ENCODE measurements at regions not wholly inside any gene's neighbourhood (a gene's known extent, or its start where the extent isn't known, plus 50 kb on each side); places are given as distances from the start of the nearest gene placed in this dataset.
"Not testable (repeated sequence)": the region's sequence is repeated elsewhere in the genome, so short reads cannot be mapped to it uniquely, and the experiment has no call there.

DNA sequence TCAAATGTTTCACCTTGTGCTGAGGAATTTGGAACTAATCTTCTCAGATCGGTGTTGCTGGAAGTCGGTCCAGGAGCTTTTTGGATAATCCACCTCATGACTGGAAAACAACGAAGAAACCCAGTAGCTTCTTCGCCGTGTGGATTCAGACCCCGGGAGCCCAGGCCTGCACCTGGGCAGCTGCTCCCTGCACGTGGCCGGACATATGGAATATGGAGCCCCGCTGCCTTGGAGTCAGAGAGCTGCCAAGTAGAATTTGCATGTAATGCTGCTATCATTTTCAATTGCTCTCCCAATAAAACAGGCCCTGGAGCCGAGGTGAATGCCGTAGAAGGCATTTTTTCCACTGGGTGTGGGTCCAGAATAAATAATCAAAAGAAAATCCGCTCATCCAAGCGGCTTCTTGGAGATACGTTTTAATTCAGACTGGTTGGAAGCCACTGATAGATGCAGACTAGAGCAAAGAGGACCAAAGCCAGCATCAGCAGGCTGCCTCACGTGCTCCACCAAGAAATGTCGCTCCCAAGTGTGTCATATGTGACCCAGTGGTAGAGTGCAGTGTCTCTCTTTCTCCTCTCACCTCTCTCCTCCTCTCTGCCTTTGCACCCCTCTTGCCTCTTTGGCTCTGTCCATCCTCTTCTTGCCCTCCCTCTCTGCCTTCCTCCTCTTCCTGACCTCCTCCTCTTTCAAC is 115.3 kb downstream of the ZNF664 start:
- no peak for FAIRE-seq

DNA sequence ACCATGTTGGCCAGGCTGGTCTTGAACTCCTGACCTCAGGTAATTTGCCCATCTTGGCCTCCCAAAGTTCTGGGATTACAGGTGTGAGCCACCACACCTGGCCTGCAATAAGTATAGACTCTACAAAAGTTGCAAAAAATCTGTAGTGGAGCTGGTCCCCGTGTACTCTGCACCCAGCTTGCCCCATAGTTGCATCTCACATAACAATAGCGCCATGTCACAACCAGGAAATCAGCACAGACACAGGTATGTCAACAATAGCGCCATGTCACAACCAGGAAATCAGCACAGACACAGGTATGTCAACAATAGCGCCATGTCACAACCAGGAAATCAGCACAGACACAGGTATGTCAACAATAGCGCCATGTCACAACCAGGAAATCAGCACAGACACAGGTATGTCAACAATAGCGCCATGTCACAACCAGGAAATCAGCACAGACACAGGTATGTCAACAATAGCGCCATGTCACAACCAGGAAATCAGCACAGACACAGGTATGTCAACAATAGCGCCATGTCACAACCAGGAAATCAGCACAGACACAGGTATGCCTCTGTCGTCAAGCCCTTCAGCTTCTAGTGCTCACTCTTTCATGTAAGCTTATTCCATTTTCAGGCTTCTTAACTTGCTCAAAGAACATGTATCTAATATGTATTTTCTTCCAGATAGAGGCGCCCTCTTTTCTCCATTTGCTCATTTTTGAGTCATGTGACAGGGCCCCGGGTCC is 116.3 kb downstream of the ZNF664 start:
- H4K20me1 ChIP-seq (replicated peaks; ENCODE audit: control insufficient read depth, insufficient read depth, low read length); CTCF ChIA-PET (ENCODE audit: low intra/inter-chr PET ratio): not testable (repeated sequence)

More for the DNA sequence above, 115.3 kb downstream of the ZNF664 start:
- no peak for TF ChIP-seq KLF10 (CRISPR knock-in tag; IDR thresholded peaks at IDR 0.05)
- TF ChIP-seq RCOR1 (IDR thresholded peaks at IDR 0.05; ENCODE audit: borderline replicate concordance in 1 of 2, low read depth in 2 of 2, low read length in 2 of 2) = no peak
- no peak for TF ChIP-seq CREM (IDR thresholded peaks at IDR 0.05; ENCODE audit: low read depth)
- no peak for TF ChIP-seq POLR3A (IDR thresholded peaks at IDR 0.05; ENCODE audit: borderline replicate concordance, extremely low read depth, insufficient read depth, insufficient read length)
- no peak for TF ChIP-seq ZNF217 (CRISPR knock-in tag; IDR thresholded peaks at IDR 0.05)
- TF ChIP-seq FOSL1 (tag; conservative IDR thresholded peaks at IDR 0.05) = no peak
- no peak for TF ChIP-seq PTBP1 (IDR thresholded peaks at IDR 0.05; ENCODE audit: low read depth, low read length)
- TF ChIP-seq GABPB1 (CRISPR knock-in tag; IDR thresholded peaks at IDR 0.05) = no peak
- Histone ChIP-seq H3K4me1 (replicated peaks in 1 of 2; ENCODE audit: control insufficient read depth in 2 of 2, insufficient read depth in 2 of 2, low read length in 2 of 2) (peaks cover 0 to 2% of the 10 kb centered on the region in 2 experiments; a peak in 1 of 5 replicates), H3K79me2 (ENCODE audit: control insufficient read depth, insufficient read depth, low read length) (no peaks in the 10 kb centered on the region), H3K4me3 (no peak overlapping the region), H3K36me3 (ENCODE audit: control insufficient read depth, insufficient read depth, low read length) (no peaks in the 10 kb centered on the region), H3K9me1 (ENCODE audit: control insufficient read depth, insufficient read depth, low read length) (no peaks in the 10 kb centered on the region), H3K27ac (ENCODE audit: extremely low read depth, low read depth, low read length) (no peak overlapping the region), H3K4me2 (ENCODE audit: insufficient read depth, low read length) (no peak overlapping the region), H3K9me3 (replicated peaks; ENCODE audit: control insufficient read depth, insufficient read depth, low read depth, low read length) (peaks cover 3% of the 10 kb centered on the region; the same call in 1 of the 2 replicates), H2AFZ (ENCODE audit: low read depth, low read length) (no peak overlapping the region), H3K27me3 (ENCODE audit: control insufficient read depth in 2 of 2, insufficient read depth in 2 of 2, low read length in 2 of 2) (peaks cover 25 to 63% of the 10 kb centered on the region in 2 experiments), H4K20me1 (replicated peaks; ENCODE audit: control insufficient read depth, insufficient read depth, low read length) (no peaks in the 10 kb centered on the region), H3K9ac (ENCODE audit: insufficient read depth in 1 of 2, low read depth in 2 of 2, low read length in 2 of 2) (no peak overlapping the region)
- no TSS peak for BruUV-seq (replicated peaks)
- CTCF ChIA-PET (ENCODE audit: low intra/inter-chr PET ratio) = no interaction called here
- POLR2A ChIA-PET = no interaction called here
- 5% methylated on average over 16 of the region's 16 CpGs for WGBS (ENCODE audit: insufficient coverage, low coverage, missing lambda C conversion rate)
- ATAC-seq (no peak), DNase-seq (ENCODE audit: extremely low read depth in 1 of 4, low spot score in 3 of 4) (no peak)
- intact Hi-C loops (cut with micrococcal nuclease) (no loop called here), in situ Hi-C loops (cut with MboI) (no loop called here)

More for the DNA sequence above, 116.3 kb downstream of the ZNF664 start:
- in situ Hi-C loops (cut with MboI); intact Hi-C loops (cut with micrococcal nuclease); H3K27ac ChIP-seq (ENCODE audit: extremely low read depth, low read depth, low read length); H3K9ac ChIP-seq (ENCODE audit: insufficient read depth in 1 of 2, low read depth in 2 of 2, low read length in 2 of 2); BruUV-seq (replicated peaks); H3K36me3 ChIP-seq (ENCODE audit: control insufficient read depth, insufficient read depth, low read length); H3K4me1 ChIP-seq (replicated peaks in 1 of 2; ENCODE audit: control insufficient read depth in 2 of 2, insufficient read depth in 2 of 2, low read length in 2 of 2); FAIRE-seq; H3K9me1 ChIP-seq (ENCODE audit: control insufficient read depth, insufficient read depth, low read length); H3K79me2 ChIP-seq (ENCODE audit: control insufficient read depth, insufficient read depth, low read length); DNase-seq (ENCODE audit: extremely low read depth in 1 of 4, low spot score in 3 of 4); H2AFZ ChIP-seq (ENCODE audit: low read depth, low read length); H3K4me2 ChIP-seq (ENCODE audit: insufficient read depth, low read length); H3K9me3 ChIP-seq (replicated peaks; ENCODE audit: control insufficient read depth, insufficient read depth, low read depth, low read length); H3K4me3 ChIP-seq; ATAC-seq: not testable (repeated sequence)
- 2% methylated on average over 6 of the region's 11 CpGs for WGBS (ENCODE audit: insufficient coverage, low coverage, missing lambda C conversion rate)
- POLR2A ChIA-PET = interaction anchor here (1.4 kb wide), 1 partner anchor 192 kb away, joined by 5 read pairs; no protein-coding TSS in a partner anchor
- peaks cover 25 to 58% of the 10 kb centered on the region in 2 experiments for H3K27me3 ChIP-seq (ENCODE audit: control insufficient read depth in 2 of 2, insufficient read depth in 2 of 2, low read length in 2 of 2)
